Testis (tissue), 2 donors: ENCODE measurements at regions not wholly inside any gene's neighbourhood (a gene's known extent, or its start where the extent isn't known, plus 50 kb on each side); places are given as distances from the start of the nearest gene placed in this dataset.

ENCODE experiments used
- POLR2A ChIP-seq: fragments of 450-650 bp; IDR thresholded peaks from one replicate; pipeline ENCODE4 v1.6.1; 2017; ENCODE audit warnings: antibody characterized with exemption, mild to moderate bottlenecking, moderate library complexity
- TF ChIP-seq, protein P1 (sequence below), 3 experiments: fragments of 450-650 bp in 2 of 3; fragments of 200-600 bp in 1 of 3; sonication (generic) in 1 of 3; IDR thresholded peaks; one replicate each; pipeline ENCODE4 v1.5.1; 2016 to 2019; ENCODE audit warnings: antibody characterized with exemption in 3 of 3, mild to moderate bottlenecking in 2 of 3, moderate library complexity in 1 of 3

DNA sequence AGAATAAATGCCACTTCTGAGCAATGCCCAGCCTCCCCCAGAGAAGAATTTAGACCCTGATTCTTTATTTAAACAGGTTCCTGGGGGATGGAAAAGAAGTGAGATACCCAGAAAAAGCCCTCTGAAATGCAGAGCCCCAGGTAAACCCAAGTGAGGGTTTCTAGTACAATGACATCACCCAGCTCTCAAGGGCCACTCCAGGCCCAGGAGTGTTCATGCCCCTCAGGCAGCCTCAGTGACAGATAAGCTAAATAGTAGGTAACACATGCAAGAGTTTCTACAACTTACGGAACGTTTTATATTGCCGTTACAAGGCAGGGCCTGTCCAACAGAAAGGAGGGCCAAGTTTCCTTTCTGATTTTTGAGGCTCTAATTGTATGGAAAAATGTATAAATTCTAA lies 683.7 kb upstream of the SALL1 start:
- no peak for TF ChIP-seq POLR2A
- TF ChIP-seq, protein P1, sequence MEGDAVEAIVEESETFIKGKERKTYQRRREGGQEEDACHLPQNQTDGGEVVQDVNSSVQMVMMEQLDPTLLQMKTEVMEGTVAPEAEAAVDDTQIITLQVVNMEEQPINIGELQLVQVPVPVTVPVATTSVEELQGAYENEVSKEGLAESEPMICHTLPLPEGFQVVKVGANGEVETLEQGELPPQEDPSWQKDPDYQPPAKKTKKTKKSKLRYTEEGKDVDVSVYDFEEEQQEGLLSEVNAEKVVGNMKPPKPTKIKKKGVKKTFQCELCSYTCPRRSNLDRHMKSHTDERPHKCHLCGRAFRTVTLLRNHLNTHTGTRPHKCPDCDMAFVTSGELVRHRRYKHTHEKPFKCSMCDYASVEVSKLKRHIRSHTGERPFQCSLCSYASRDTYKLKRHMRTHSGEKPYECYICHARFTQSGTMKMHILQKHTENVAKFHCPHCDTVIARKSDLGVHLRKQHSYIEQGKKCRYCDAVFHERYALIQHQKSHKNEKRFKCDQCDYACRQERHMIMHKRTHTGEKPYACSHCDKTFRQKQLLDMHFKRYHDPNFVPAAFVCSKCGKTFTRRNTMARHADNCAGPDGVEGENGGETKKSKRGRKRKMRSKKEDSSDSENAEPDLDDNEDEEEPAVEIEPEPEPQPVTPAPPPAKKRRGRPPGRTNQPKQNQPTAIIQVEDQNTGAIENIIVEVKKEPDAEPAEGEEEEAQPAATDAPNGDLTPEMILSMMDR (IDR thresholded peaks at IDR 0.05) = no peak
